ENCODE measurements at regions not wholly inside any gene's neighbourhood (a gene's known extent, or its start where the extent isn't known, plus 50 kb on each side); places are given as distances from the start of the nearest gene placed in this dataset.
"Not testable (repeated sequence)": the region's sequence is repeated elsewhere in the genome, so short reads cannot be mapped to it uniquely, and the experiment has no call there.

- DNase-seq = no peak
Measured at GRCh38 chr2:8592736-8593135, 89.1 kb upstream of the ID2 start.

- DNase-seq = no peak
Measured at GRCh38 chr2:8593243-8593642, 88.6 kb upstream of the ID2 start.

- no peak for DNase-seq
Measured at GRCh38 chr2:8594731-8595427, 87.0 kb upstream of the ID2 start.

GRCh38 chr2:8595428-8595805 lies 86.4 kb upstream of the ID2 start:
- no peak for DNase-seq

- DNase-seq = no peak
Measured at GRCh38 chr2:8595811-8596600, 85.8 kb upstream of the ID2 start.

GRCh38 chr2:8597094-8597493 lies 84.8 kb upstream of the ID2 start:
- no peak for DNase-seq

GRCh38 chr2:8597559-8598225 lies 84.2 kb upstream of the ID2 start:
- no peak for DNase-seq

GRCh38 chr2:8598295-8599165 lies 83.3 kb upstream of the ID2 start:
- peak; percentile 10 for DNase-seq

- DNase-seq = no peak
Measured at GRCh38 chr2:8599421-8600242, 82.2 kb upstream of the ID2 start.

- DNase-seq = no peak
Measured at GRCh38 chr2:8600456-8600855, 81.4 kb upstream of the ID2 start.

- DNase-seq = no peak
Measured at GRCh38 chr2:8602809-8603208, 79.0 kb upstream of the ID2 start.

GRCh38 chr2:8603356-8603755 lies 78.5 kb upstream of the ID2 start:
- DNase-seq = not testable (repeated sequence)

- DNase-seq = no peak
Measured at GRCh38 chr2:8604262-8604661, 77.6 kb upstream of the ID2 start.

- no peak for DNase-seq
Measured at GRCh38 chr2:8605351-8606065, 76.3 kb upstream of the ID2 start.

GRCh38 chr2:8606226-8606625 lies 75.6 kb upstream of the ID2 start:
- no peak for DNase-seq

GRCh38 chr2:8606649-8607550 lies 75.0 kb upstream of the ID2 start:
- no peak for DNase-seq

- DNase-seq = no peak
Measured at GRCh38 chr2:8607606-8608005, 74.2 kb upstream of the ID2 start.

GRCh38 chr2:8608411-8608954 lies 73.4 kb upstream of the ID2 start:
- DNase-seq = peak; percentile 19

GRCh38 chr2:8609357-8609811 lies 72.5 kb upstream of the ID2 start:
- DNase-seq = no peak

GRCh38 chr2:8610775-8611174 lies 71.1 kb upstream of the ID2 start:
- DNase-seq = not testable (repeated sequence)

Data from GOT3 (cell line).